SK-N-SH treated with all-trans-retinoic acid at 6 μM for 48 hours (cell line): ENCODE measurements at regions not wholly inside any gene's neighbourhood (a gene's known extent, or its start where the extent isn't known, plus 50 kb on each side); places are given as distances from the start of the nearest gene placed in this dataset.

ENCODE experiments used
- ATAC-seq: fragments of 200-7000 bp; cut with Tn5 transposase; 3 replicates; pipeline ENCODE4 v1.9.1; 2020; ENCODE audit warnings: mild to moderate bottlenecking, moderate library complexity
- BACH2 ChIP-seq: fragments of 250-450 bp; sonication (Bioruptor Pico); IDR thresholded peaks from 2 replicates; pipeline ENCODE4 v1.9.0; 2021; ENCODE audit warnings: mild to moderate bottlenecking, borderline replicate concordance
- CSDC2 ChIP-seq: fragments of 250-450 bp; sonication (Bioruptor Pico); IDR thresholded peaks from 2 replicates; pipeline ENCODE4 v1.5.0; 2020; ENCODE audit warnings: mild to moderate bottlenecking, moderate library complexity
- GLIS3 ChIP-seq: fragments of 250-450 bp; sonication (Bioruptor Pico); IDR thresholded peaks from 2 replicates; pipeline ENCODE4 v1.5.0; 2020; ENCODE audit warnings: mild to moderate bottlenecking, moderate library complexity
- ISL1 ChIP-seq: fragments of 250-450 bp; sonication (Bioruptor Pico); IDR thresholded peaks from 2 replicates; pipeline ENCODE4 v2.1.2; 2022; ENCODE audit warnings: mild to moderate bottlenecking, moderate library complexity
- OSR1 ChIP-seq: fragments of 250-450 bp; sonication (Bioruptor Pico); IDR thresholded peaks from 2 replicates; pipeline ENCODE4 v1.8.0; 2022; ENCODE audit warnings: moderate library complexity, mild to moderate bottlenecking, inconsistent platforms
- PPARA ChIP-seq: fragments of 250-450 bp; sonication (Bioruptor Pico); IDR thresholded peaks from 2 replicates; pipeline ENCODE4 v1.5.0; 2020; ENCODE audit warnings: mild to moderate bottlenecking, borderline replicate concordance
- RARB ChIP-seq: fragments of 250-450 bp; sonication (Bioruptor Pico); IDR thresholded peaks from 2 replicates; pipeline ENCODE4 v1.8.0; 2021; ENCODE audit warnings: mild to moderate bottlenecking, moderate library complexity
- SNAI2 ChIP-seq: fragments of 250-450 bp; sonication (Bioruptor Pico); IDR thresholded peaks from 2 replicates; pipeline ENCODE4 v1.5.0; 2020; ENCODE audit warnings: mild to moderate bottlenecking, moderate library complexity
- TCF4 ChIP-seq: fragments of 250-450 bp; sonication (Bioruptor Pico); IDR thresholded peaks from 2 replicates; pipeline ENCODE4 v1.8.0; 2021; ENCODE audit warnings: mild to moderate bottlenecking, moderate library complexity, borderline replicate concordance
- TOX ChIP-seq: fragments of 250-450 bp; sonication (Bioruptor Pico); IDR thresholded peaks from 2 replicates; pipeline ENCODE4 v1.8.0; 2021; ENCODE audit warnings: mild to moderate bottlenecking, moderate library complexity, borderline replicate concordance
- ZC3H10 ChIP-seq: fragments of 250-450 bp; sonication (Bioruptor Pico); IDR thresholded peaks from 2 replicates; pipeline ENCODE4 v1.5.1; 2021; ENCODE audit warnings: mild to moderate bottlenecking, moderate library complexity
- ZFP3 ChIP-seq: fragments of 250-450 bp; sonication (Bioruptor Pico); IDR thresholded peaks from 2 replicates; pipeline ENCODE4 v1.5.0; 2020; ENCODE audit warnings: mild to moderate bottlenecking, moderate library complexity
- ZFP30 ChIP-seq: fragments of 450-650 bp; formaldehyde crosslinking; IDR thresholded peaks from 2 replicates; pipeline ENCODE4 v1.5.0; 2022; ENCODE audit warnings: mild to moderate bottlenecking, moderate library complexity
- ZNF565 ChIP-seq: fragments of 450-650 bp; formaldehyde crosslinking; conservative IDR thresholded peaks from 2 replicates; pipeline ENCODE4 v1.5.0; 2020; ENCODE audit warnings: low read depth, mild to moderate bottlenecking, moderate library complexity
- ZNF70 ChIP-seq: fragments of 450-650 bp; formaldehyde crosslinking; IDR thresholded peaks from 2 replicates; pipeline ENCODE4 v1.5.0; 2020; ENCODE audit warnings: mild to moderate bottlenecking, moderate library complexity
- ZNF8 ChIP-seq: fragments of 450-650 bp; formaldehyde crosslinking; IDR thresholded peaks from 2 replicates; pipeline ENCODE4 v1.5.0; 2020; ENCODE audit warnings: mild to moderate bottlenecking, moderate library complexity
- TF ChIP-seq, protein P1 (sequence below): fragments of 250-450 bp; sonication (Bioruptor Pico); IDR thresholded peaks from 2 replicates; pipeline ENCODE4 v1.8.0; 2020; ENCODE audit warnings: mild to moderate bottlenecking, moderate library complexity, borderline replicate concordance
- TF ChIP-seq, protein P2 (sequence below): fragments of 250-450 bp; sonication (Bioruptor Pico); IDR thresholded peaks from 2 replicates; pipeline ENCODE4 v1.5.1; 2020; ENCODE audit warnings: low read depth, mild to moderate bottlenecking, moderate library complexity
- TF ChIP-seq, protein P3 (sequence below): fragments of 250-450 bp; sonication (Bioruptor Pico); IDR thresholded peaks from 2 replicates; pipeline ENCODE4 v1.8.0; 2021; ENCODE audit warnings: low read depth, mild to moderate bottlenecking, moderate library complexity, borderline replicate concordance
- TF ChIP-seq, protein P4 (sequence below): fragments of 250-450 bp; sonication (Bioruptor Pico); IDR thresholded peaks from 2 replicates; pipeline ENCODE4 v1.5.0; 2020; ENCODE audit warnings: mild to moderate bottlenecking, moderate library complexity

DNA sequence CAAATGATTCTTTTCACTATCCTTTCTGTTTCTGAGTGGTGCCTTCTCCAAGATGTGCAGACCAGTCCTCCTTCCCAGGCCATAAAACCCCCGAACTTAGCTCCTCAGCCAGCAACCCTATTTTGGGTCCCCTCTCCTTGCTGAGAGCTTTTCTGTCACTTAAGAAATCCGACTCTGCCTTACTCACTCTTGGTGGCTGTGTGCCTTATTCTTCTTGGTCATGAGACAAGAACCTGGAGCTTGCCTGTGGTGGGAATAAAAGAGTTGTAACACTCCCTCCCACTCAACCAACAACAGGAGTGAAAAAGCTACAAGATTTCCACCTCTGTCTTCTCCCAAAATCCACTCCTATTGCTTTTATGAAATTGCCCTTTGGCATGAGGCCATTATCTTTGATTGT, 62.6 kb downstream of the RPS12 start:
- no peak for TF ChIP-seq SNAI2
- no peak for TF ChIP-seq ZNF565 (CRISPR knock-in tag)
- no peak for TF ChIP-seq TOX (CRISPR knock-in tag)
- TF ChIP-seq RARB (CRISPR knock-in tag) = no peak
- TF ChIP-seq, protein P1, sequence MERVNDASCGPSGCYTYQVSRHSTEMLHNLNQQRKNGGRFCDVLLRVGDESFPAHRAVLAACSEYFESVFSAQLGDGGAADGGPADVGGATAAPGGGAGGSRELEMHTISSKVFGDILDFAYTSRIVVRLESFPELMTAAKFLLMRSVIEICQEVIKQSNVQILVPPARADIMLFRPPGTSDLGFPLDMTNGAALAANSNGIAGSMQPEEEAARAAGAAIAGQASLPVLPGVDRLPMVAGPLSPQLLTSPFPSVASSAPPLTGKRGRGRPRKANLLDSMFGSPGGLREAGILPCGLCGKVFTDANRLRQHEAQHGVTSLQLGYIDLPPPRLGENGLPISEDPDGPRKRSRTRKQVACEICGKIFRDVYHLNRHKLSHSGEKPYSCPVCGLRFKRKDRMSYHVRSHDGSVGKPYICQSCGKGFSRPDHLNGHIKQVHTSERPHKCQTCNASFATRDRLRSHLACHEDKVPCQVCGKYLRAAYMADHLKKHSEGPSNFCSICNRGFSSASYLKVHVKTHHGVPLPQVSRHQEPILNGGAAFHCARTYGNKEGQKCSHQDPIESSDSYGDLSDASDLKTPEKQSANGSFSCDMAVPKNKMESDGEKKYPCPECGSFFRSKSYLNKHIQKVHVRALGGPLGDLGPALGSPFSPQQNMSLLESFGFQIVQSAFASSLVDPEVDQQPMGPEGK (CRISPR knock-in tag) = no peak
- TF ChIP-seq ZNF70 (CRISPR knock-in tag) = no peak
- no peak for TF ChIP-seq BACH2 (CRISPR knock-in tag)
- no peak for TF ChIP-seq ZC3H10 (CRISPR knock-in tag)
- TF ChIP-seq GLIS3 (CRISPR knock-in tag) = no peak
- TF ChIP-seq, protein P2, sequence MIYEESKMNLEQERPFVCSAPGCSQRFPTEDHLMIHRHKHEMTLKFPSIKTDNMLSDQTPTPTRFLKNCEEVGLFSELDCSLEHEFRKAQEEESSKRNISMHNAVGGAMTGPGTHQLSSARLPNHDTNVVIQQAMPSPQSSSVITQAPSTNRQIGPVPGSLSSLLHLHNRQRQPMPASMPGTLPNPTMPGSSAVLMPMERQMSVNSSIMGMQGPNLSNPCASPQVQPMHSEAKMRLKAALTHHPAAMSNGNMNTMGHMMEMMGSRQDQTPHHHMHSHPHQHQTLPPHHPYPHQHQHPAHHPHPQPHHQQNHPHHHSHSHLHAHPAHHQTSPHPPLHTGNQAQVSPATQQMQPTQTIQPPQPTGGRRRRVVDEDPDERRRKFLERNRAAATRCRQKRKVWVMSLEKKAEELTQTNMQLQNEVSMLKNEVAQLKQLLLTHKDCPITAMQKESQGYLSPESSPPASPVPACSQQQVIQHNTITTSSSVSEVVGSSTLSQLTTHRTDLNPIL (CRISPR knock-in tag) = no peak
- no peak for TF ChIP-seq ISL1
- TF ChIP-seq, protein P3, sequence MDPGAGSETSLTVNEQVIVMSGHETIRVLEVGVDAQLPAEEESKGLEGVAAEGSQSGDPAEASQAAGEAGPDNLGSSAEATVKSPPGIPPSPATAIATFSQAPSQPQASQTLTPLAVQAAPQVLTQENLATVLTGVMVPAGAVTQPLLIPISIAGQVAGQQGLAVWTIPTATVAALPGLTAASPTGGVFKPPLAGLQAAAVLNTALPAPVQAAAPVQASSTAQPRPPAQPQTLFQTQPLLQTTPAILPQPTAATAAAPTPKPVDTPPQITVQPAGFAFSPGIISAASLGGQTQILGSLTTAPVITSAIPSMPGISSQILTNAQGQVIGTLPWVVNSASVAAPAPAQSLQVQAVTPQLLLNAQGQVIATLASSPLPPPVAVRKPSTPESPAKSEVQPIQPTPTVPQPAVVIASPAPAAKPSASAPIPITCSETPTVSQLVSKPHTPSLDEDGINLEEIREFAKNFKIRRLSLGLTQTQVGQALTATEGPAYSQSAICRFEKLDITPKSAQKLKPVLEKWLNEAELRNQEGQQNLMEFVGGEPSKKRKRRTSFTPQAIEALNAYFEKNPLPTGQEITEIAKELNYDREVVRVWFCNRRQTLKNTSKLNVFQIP (CRISPR knock-in tag) = no peak
- no peak for TF ChIP-seq OSR1 (CRISPR knock-in tag)
- TF ChIP-seq CSDC2 (CRISPR knock-in tag) = no peak
- TF ChIP-seq ZFP3 (CRISPR knock-in tag) = no peak
- TF ChIP-seq, protein P4, sequence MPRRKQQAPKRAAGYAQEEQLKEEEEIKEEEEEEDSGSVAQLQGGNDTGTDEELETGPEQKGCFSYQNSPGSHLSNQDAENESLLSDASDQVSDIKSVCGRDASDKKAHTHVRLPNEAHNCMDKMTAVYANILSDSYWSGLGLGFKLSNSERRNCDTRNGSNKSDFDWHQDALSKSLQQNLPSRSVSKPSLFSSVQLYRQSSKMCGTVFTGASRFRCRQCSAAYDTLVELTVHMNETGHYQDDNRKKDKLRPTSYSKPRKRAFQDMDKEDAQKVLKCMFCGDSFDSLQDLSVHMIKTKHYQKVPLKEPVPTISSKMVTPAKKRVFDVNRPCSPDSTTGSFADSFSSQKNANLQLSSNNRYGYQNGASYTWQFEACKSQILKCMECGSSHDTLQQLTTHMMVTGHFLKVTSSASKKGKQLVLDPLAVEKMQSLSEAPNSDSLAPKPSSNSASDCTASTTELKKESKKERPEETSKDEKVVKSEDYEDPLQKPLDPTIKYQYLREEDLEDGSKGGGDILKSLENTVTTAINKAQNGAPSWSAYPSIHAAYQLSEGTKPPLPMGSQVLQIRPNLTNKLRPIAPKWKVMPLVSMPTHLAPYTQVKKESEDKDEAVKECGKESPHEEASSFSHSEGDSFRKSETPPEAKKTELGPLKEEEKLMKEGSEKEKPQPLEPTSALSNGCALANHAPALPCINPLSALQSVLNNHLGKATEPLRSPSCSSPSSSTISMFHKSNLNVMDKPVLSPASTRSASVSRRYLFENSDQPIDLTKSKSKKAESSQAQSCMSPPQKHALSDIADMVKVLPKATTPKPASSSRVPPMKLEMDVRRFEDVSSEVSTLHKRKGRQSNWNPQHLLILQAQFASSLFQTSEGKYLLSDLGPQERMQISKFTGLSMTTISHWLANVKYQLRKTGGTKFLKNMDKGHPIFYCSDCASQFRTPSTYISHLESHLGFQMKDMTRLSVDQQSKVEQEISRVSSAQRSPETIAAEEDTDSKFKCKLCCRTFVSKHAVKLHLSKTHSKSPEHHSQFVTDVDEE (CRISPR knock-in tag) = no peak
- TF ChIP-seq PPARA = no peak
- no peak for ATAC-seq

DNA sequence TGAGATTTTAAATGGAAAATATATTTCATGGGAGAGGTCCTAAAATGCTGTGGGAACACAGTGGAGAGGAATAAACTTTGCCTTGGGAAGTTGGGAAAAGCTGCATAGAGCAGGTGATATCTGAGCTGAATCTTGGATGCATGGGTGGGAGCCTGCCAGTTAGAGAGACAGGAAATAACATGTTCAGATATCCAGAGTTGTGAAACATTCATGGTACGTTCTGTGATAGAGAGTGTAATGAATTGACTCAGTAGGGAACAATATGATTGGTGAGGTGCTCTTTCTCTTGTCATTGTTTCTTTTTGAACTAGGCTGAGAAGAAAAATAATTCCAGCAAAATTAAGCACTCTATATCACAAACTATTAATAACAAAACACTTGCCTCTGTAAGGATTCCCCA, 72.8 kb downstream of the RPS12 start:
- ATAC-seq = no peak
- TF ChIP-seq TOX (CRISPR knock-in tag) (no peak), ZFP30 (CRISPR knock-in tag) (no peak), ZNF565 (CRISPR knock-in tag) (no peak), ZNF70 (CRISPR knock-in tag) (no peak), TCF4 (no peak), PPARA (no peak), BACH2 (CRISPR knock-in tag) (no peak), ZC3H10 (CRISPR knock-in tag) (no peak), RARB (CRISPR knock-in tag) (no peak), GLIS3 (CRISPR knock-in tag) (no peak), ZFP3 (CRISPR knock-in tag) (no peak), SNAI2 (no peak), ZNF8 (CRISPR knock-in tag) (no peak), ISL1 (no peak)
- TF ChIP-seq, protein P3 (CRISPR knock-in tag) = no peak
- TF ChIP-seq, protein P2 (CRISPR knock-in tag) = no peak
- TF ChIP-seq, protein P1 (CRISPR knock-in tag) = no peak
